GM10266 (cell line): ENCODE measurements at regions not wholly inside any gene's neighbourhood (a gene's known extent, or its start where the extent isn't known, plus 50 kb on each side); places are given as distances from the start of the nearest gene placed in this dataset.
"Not testable (repeated sequence)": the region's sequence is repeated elsewhere in the genome, so short reads cannot be mapped to it uniquely, and the experiment has no call there.

Experiments
- DNase-seq: peaks from one replicate; pipeline ENCODE4 v3.0.0; 2012; ENCODE audit errors: extremely low spot score
- TF ChIP-seq, protein P1 (sequence below): IDR thresholded peaks from 2 replicates; pipeline ENCODE4 v1.5.1; 2012; ENCODE audit warnings: mild to moderate bottlenecking, low read depth; ENCODE audit not compliant: control insufficient read depth, insufficient read depth; ENCODE audit errors: missing control alignments

DNA sequence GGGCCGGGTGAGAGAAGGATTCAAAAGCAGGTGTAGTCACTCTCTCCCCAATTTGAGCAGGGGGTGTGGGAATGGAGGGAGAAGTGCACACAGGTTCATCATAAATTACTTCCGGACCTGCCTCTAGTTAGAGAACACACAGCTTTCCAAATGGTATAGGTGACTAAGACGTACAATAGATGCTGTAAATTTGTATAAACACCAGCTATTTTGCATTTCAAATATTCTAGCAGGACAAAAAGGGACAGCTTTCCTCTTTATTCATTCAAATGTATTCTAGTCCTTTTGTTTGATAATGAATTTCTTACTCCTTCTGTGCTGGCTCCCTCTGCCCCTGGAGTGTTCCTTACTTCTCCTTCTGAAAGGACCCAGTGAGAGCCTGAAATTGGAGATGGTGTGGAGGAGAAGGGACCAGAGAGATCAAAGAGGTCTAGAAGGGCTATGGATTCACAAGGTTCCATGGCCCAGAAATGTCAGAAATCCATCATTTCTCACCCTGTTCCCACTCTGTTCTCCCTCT lies 53.2 kb upstream of the SH3BP4 start:
- no peak for DNase-seq
- TF ChIP-seq, protein P1, sequence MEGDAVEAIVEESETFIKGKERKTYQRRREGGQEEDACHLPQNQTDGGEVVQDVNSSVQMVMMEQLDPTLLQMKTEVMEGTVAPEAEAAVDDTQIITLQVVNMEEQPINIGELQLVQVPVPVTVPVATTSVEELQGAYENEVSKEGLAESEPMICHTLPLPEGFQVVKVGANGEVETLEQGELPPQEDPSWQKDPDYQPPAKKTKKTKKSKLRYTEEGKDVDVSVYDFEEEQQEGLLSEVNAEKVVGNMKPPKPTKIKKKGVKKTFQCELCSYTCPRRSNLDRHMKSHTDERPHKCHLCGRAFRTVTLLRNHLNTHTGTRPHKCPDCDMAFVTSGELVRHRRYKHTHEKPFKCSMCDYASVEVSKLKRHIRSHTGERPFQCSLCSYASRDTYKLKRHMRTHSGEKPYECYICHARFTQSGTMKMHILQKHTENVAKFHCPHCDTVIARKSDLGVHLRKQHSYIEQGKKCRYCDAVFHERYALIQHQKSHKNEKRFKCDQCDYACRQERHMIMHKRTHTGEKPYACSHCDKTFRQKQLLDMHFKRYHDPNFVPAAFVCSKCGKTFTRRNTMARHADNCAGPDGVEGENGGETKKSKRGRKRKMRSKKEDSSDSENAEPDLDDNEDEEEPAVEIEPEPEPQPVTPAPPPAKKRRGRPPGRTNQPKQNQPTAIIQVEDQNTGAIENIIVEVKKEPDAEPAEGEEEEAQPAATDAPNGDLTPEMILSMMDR = no peak

DNA sequence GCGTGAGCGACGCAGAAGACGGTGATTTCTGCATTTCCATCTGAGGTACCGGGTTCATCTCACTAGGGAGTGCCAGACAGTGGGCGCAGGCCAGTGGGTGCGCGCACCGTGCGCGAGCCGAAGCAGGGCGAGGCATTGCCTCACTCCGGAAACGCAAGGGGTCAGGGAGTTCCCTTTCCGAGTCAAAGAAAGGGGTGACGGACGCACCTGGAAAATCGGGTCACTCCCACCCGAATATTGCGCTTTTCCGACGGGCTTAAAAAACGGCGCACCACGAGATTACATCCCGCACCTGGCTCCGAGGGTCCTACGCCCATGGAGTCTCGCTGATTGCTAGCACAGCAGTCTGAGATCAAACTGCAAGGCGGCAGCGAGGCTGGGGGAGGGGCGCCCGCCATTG lies 63.4 kb upstream of the SH3BP4 start:
- not testable (repeated sequence) for DNase-seq

DNA sequence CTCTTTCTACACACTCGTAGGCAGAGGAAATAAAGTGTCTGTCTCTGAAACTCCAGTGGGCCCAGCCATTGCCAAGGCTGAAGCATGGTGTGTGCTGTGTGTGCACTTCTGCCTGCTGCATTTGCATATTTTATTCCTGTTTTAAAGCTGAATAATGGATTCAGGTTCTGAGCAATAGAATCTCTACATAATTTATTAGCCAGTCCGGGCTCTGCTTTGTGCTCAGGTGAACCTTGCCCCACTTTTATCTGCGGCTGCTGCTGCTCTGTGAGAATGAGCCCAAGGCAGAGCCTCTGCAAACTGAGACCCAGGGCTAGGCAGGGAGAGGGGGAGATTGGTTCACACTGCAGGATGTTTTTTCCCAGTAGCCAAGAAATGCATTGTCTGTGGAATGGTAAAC lies 64.6 kb upstream of the SH3BP4 start:
- no peak for DNase-seq
- TF ChIP-seq, protein P1 = no peak

DNA sequence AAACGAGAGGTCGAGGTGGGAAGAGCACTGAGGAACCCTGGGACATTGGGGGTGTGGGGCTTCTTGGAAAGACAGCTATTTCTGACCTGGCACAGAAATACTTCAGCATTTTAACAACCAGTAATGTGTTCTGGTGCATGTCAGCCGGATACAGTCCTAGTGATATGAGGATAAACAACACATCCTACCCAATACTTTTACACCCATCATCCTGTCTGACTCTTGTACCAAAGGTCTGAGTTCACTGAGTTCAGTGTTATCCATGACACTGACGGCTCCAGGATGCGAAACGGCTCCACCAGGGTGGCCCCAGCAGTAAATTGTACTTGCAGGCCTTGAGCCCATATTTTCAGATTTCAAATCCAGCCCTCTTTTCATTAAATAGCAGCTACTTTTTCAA lies 65.9 kb upstream of the SH3BP4 start:
- DNase-seq = no peak

DNA sequence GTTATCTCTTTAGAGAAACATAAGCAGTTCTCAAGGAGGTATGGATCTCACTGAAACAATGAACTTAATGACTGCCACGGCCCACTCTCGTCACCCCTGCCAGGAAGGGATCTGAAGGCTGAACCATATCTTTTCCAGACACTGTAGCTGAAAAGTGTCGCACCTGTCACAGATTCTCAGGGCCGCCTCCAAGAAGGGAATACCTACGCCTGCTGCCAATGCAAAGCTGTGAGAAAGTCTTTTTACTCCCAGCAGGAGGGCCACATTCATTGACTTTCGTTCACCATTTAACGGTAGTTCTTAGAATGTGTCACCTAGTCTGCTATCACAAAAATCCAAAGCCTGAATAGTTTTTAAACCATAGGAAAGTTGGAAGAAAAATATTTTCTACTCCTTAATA lies 66.7 kb upstream of the SH3BP4 start:
- no peak for DNase-seq
- TF ChIP-seq, protein P1 = no peak

More for the DNA sequence above, 65.9 kb upstream of the SH3BP4 start:
- TF ChIP-seq, protein P1 = no peak

DNA sequence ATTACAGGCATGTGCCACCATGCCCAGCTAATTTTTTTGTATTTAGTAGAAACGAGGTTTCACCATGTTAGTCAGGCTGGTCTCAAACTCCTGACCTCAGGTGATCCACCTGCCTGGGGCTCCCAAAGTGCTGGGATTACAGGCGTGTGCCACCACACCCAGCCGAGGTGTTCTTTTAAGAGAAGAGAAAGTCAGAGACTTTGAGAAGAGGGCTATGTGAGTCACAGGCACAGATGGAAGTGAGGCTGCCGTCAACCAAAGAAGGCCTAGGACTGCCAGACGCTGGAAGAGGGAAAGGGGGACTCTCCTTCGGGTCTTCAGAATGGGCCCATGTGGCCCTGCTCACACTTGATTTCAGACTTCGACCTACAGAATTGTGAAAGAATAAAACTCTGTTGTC lies 67.2 kb upstream of the SH3BP4 start:
- DNase-seq = no peak
- TF ChIP-seq, protein P1 = no peak

DNA sequence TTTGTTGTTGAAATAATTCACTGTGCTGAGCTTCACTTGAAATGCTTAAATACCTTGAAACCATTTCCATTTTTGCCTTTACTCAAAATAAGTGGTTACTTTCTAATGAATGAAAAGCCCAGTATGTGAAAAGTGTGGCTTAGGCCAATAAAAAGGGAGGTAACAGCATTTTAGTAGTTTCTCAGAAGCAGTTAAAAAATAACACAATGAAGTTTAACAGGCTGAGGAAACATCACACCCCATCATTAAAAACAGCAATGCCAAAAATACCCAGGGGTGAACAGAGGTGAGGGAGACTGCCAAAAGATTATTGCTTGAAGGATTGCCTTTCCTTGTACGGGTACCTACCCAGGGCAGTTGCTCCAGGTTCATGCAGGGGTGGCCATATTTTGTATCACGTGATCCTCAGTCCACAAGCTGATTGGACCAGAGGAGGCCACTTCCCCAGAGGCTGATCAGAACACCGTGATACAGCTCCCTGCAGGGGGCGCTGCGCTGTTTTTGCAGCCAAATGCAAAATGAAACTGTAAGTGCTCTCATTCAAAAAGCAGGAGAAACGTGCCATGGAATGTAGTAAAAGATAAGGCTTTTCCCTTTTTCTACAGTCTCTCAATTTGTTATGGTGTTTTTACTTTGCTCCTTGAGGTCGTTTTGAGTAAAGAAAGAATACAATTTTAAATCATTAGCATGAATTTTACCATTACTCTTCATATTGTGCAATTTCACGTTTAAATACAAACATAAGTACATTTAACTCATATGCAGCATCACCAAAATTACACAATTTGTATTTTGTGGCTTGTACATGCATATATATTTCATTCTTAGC lies 70.2 kb upstream of the SH3BP4 start:
- peak; percentile 41 for DNase-seq
- TF ChIP-seq, protein P1 = no peak
